ENCODE measurements at regions not wholly inside any gene's neighbourhood (a gene's known extent, or its start where the extent isn't known, plus 50 kb on each side); places are given as distances from the start of the nearest gene placed in this dataset.

DNA sequence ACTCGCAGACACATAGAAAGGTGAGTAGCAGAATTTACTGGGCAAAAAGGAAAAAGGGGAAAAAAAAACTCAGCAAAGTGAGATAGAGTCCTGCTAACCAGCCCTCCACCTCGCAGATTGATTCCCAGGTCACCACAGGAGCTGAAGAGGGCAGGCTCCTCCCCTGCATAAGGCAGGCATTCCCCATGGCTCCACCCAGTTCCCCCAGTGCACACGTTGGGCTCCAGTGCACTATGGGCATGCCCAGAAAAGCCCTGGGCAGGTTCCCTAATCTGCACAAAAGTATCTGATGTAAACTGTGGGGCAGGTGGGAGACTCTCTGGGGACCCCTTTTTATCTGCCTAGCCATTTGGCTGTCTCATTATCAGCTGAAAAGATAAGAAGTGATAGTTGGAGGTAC lies 461.2 kb upstream of the TMEFF2 start:
- no peaks in the 10 kb centered on the region for H3K4me1 ChIP-seq (ENCODE audit: control insufficient read depth, extremely low read depth, insufficient read depth, low read length)
- no peaks in the 10 kb centered on the region for H3K9me3 ChIP-seq (replicated peaks; ENCODE audit: control insufficient read depth, insufficient read depth, low read length)
- H3K9me1 ChIP-seq (replicated peaks; ENCODE audit: control insufficient read depth, extremely low read depth, insufficient read depth, low read length): no peaks in the 10 kb centered on the region
- no peaks in the 10 kb centered on the region for H3K27me3 ChIP-seq (ENCODE audit: control insufficient read depth in 2 of 2, insufficient read depth in 2 of 2, low read length in 2 of 2)
- dilution Hi-C loops (cut with MboI; ENCODE audit: extremely low pct_ligation_motif_present, low sequenced_read_pairs): no loop called here
- ChIA-PET POLR2A (no interaction called here), CTCF (no interaction called here)
- no peak for FAIRE-seq
- no peak overlapping the region for H3K9ac ChIP-seq (replicated peaks; ENCODE audit: extremely low read depth, insufficient read depth, low read length)
- no peak overlapping the region for H3K4me3 ChIP-seq (replicated peaks in 1 of 3; ENCODE audit: insufficient read depth in 1 of 3, low read depth in 1 of 3, low read length in 3 of 3)
- no peaks in the 10 kb centered on the region for H3K79me2 ChIP-seq (ENCODE audit: control insufficient read depth, insufficient read depth, low read length)
- no peak overlapping the region for H3K4me2 ChIP-seq (ENCODE audit: insufficient read depth, low read length)
- H3K27ac ChIP-seq (ENCODE audit: insufficient read depth, low read depth, low read length): no peak overlapping the region
- no TSS peak for BruUV-seq (replicated peaks)
- intact Hi-C loops (cut with micrococcal nuclease): no loop called here
- no peak for DNase-seq (ENCODE audit: low read depth, low spot score)
- TF ChIP-seq POLR2AphosphoS5 (IDR thresholded peaks at IDR 0.05; ENCODE audit: insufficient read depth, low read depth, low read length): no peak
- TF ChIP-seq, protein P1, sequence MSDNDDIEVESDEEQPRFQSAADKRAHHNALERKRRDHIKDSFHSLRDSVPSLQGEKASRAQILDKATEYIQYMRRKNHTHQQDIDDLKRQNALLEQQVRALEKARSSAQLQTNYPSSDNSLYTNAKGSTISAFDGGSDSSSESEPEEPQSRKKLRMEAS (IDR thresholded peaks at IDR 0.05; ENCODE audit: insufficient read depth, insufficient read length): no peak
- TF ChIP-seq GATA2 (IDR thresholded peaks at IDR 0.05; ENCODE audit: insufficient read depth, insufficient read length, low read depth, low read length): no peak
- TF ChIP-seq JUN (IDR thresholded peaks at IDR 0.05; ENCODE audit: borderline replicate concordance, insufficient read depth, insufficient read length, low read depth): no peak
- TF ChIP-seq, protein P2, sequence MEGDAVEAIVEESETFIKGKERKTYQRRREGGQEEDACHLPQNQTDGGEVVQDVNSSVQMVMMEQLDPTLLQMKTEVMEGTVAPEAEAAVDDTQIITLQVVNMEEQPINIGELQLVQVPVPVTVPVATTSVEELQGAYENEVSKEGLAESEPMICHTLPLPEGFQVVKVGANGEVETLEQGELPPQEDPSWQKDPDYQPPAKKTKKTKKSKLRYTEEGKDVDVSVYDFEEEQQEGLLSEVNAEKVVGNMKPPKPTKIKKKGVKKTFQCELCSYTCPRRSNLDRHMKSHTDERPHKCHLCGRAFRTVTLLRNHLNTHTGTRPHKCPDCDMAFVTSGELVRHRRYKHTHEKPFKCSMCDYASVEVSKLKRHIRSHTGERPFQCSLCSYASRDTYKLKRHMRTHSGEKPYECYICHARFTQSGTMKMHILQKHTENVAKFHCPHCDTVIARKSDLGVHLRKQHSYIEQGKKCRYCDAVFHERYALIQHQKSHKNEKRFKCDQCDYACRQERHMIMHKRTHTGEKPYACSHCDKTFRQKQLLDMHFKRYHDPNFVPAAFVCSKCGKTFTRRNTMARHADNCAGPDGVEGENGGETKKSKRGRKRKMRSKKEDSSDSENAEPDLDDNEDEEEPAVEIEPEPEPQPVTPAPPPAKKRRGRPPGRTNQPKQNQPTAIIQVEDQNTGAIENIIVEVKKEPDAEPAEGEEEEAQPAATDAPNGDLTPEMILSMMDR (IDR thresholded peaks at IDR 0.05; ENCODE audit: extremely low read depth in 1 of 2, insufficient read depth in 1 of 2, low read depth in 1 of 2, low read length in 2 of 2): no peak
- TF ChIP-seq FOS (IDR thresholded peaks at IDR 0.05; ENCODE audit: borderline replicate concordance, insufficient read depth, low read length): no peak
- no peak for TF ChIP-seq EZH2 (IDR thresholded peaks at IDR 0.05; ENCODE audit: borderline replicate concordance, low read depth, low read length, severe bottlenecking)
- no peak for TF ChIP-seq POLR2A (IDR thresholded peaks at IDR 0.05; ENCODE audit: low read depth, low read length)
- no peak for TF ChIP-seq MYC (IDR thresholded peaks at IDR 0.05; ENCODE audit: low read depth, low read length)
- no peaks in the 10 kb centered on the region for H3K36me3 ChIP-seq (ENCODE audit: control insufficient read depth in 2 of 2, extremely low read depth in 1 of 2, insufficient read depth in 2 of 2, low read length in 2 of 2)
- H4K20me1 ChIP-seq (replicated peaks; ENCODE audit: control insufficient read depth, extremely low read depth, insufficient read depth, low read length): no peaks in the 10 kb centered on the region
- H2AFZ ChIP-seq (ENCODE audit: low read depth, low read length): no peak overlapping the region

All from endothelial cell of umbilical vein (primary cell).